ENCODE measurements at regions not wholly inside any gene's neighbourhood (a gene's known extent, or its start where the extent isn't known, plus 50 kb on each side); places are given as distances from the start of the nearest gene placed in this dataset.

DNA sequence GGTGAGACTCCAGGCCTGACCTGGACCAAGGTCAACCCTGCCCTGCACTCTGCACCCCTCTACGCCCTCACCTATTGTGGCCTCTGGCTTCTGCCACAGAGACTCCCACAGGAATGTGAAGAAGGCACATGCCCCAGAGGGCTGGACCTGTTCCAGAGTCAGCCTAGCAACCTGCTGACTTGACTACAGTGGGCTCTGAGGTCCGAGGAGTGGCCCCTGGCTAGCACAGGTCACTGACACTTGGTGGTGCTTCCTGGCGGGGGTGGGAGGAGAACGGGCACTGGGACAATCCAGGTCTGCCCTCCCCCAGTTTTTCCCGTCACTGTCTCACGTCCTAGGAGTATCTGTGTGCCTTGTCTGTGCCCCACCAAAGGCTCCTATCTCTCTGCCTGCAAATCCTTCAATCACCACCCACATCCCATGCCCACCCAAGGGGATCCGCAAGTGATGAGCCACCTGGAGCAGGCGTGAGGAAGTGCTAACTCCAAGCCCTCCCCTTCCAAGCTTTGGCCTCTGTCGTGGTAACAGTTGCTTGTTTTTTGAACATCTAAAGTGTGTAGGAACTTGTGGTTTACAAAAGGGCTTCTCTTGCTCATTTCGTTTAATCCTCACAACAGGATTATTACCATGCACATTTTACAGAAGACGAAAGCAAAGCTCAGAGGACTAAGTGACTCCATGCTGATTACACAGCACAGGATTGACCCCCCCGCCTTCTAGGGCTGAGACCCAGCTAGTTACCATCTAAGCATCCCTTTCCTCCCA, 86.2 kb downstream of the MCFD2 start:
- DNase-seq, result no peak

DNA sequence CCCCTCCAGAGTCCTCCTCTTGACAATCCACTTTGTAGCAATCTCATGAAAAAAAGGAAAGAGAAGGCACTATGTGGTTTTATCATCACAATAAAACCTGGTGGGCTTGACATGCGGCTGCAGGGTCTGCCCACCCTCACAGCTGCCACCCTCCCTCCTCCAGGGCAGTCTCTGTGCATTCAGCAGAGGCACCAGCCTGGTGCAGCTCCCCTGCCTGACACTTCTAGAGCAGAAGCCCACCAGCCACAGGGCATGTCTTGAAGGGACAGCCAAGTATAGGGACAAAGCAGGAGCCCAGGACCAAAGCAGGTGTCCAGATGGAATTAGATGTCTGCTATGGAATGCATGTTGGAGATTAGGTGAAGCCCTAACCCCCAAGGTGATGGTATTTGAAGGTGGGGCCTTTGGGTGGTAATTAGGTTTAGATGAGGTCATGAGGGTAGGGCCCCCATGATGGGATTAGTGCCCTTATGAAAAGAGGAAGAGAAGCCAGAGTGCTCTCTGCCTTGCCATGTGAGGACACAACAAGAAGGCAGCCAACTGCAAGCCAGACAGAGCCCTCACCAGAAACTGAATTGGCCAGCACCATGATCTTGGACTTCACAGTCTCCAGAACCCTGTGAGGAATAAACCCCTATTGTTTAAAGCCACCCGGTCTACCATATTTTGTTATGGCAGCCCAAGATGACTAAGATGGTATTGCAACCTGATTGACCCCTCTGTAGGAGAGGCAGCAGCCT, 86.9 kb downstream of the MCFD2 start:
- DNase-seq, result no peak

DNA sequence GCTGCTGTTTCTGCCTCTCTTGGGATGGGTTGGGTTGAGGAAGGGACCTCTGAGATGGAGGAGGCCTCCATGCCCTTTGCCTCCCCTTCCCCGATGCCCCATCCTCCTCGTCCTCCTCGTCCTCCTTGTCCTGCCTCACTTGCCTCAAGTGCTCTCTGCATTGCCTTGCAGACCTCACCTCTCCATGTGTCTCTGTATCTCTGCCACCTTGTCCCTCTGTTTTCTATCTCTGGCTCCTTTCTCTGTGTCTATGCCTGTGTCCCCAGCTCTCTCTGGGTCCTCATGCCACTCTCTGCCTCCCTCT, 87.5 kb downstream of the MCFD2 start:
- no peak for DNase-seq

DNA sequence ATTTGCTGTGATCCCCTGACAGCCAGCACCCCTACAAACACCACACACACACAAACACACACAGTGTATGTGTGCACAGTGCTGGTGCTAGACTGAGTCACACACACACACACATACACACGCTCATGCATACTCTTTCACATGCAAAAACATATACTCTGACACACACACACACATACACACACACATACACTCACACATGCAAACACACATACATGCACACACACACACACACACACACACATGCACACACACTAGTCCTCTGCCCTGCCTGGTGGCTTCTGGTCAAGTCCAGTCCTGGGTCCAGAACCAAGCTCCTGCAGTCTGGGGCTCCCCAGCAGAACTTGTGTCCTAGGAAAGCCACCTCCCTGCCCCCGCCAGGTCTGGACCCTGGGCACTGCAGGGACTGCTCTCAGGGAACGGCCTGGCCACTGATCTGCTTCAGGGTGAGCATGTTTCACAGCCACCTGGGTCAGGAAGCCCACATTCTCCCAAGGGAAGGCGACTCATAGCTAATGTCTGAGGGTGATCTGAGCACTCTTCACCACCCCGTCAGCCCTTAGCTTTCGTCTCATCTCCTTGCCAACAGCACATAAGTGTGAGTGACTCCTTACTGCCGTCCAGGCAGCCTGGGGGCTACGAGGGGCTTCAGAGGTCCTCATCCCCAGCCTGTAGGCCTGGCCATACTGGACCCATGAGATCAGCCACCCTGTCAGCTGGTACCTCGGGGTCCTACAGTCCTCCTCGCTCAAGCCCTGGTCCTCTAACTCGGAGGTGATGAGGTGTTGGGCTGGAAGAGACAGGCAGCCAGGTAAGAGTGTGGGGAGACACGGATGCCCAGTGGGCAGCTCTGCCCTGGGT, 88.1 kb downstream of the MCFD2 start:
- DNase-seq, result no peak

DNA sequence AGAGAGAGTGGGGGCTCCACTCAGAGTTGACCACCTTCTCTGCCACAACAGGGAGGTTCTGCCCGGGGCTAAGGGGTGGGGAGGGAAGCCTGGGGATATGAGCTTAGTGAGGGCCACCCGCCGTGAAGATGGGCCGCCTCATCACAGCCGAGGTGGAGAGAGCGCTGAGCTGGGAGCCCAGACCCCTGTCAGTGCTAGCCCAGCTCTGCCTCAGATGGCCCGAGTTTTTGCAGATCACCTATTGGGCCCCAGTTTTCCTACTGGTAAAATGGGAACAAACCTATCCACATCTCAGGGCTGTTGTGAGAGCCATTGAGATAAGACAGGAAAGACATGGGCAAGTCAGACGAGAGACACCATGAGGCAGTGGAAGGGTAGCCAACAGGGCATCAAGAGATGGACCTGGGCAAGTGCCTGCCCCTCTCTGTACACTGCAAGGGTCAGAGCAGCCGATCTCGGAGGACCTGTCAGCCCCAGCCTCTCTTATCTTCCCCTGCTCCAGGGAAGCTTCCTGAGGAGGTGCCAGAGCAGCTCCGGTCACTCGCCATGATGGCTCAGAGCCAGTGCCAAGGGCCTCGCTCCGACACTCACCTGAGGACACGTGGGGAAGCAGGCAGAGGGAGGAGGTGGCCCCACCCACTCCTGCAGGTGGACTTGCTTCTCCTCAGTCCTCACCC, 88.9 kb downstream of the MCFD2 start:
- DNase-seq, result no peak

DNA sequence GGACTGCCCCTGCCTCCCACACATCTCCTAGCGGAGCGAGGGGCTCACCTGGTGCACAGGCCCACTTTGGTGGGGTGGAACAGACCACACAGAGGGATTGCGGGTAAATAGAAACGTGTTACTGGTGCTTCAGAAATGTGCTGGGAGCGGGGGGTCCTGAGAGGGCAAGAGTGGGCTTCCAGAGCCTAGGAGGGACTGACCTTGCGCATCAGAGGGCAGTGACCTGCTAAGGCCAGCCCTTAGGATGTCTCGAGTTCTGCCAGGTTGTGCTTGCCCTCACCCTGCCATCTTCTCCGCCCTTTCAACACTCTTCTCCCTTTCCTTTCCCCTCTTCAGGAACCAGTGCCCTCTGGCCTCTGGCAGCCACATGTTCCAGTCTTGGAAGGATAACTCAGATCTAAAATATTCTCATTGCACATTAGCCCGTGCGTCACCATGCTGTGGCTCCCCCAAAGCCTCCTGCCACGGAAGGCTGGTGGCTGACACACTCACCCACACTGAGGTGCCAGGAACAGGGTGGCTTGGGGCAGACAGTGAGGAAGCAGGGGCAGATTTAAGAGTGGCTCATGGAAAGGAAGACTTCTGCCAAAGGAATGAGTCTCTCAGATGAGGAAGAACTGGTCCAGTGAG, 89.6 kb downstream of the MCFD2 start:
- no peak for DNase-seq

DNA sequence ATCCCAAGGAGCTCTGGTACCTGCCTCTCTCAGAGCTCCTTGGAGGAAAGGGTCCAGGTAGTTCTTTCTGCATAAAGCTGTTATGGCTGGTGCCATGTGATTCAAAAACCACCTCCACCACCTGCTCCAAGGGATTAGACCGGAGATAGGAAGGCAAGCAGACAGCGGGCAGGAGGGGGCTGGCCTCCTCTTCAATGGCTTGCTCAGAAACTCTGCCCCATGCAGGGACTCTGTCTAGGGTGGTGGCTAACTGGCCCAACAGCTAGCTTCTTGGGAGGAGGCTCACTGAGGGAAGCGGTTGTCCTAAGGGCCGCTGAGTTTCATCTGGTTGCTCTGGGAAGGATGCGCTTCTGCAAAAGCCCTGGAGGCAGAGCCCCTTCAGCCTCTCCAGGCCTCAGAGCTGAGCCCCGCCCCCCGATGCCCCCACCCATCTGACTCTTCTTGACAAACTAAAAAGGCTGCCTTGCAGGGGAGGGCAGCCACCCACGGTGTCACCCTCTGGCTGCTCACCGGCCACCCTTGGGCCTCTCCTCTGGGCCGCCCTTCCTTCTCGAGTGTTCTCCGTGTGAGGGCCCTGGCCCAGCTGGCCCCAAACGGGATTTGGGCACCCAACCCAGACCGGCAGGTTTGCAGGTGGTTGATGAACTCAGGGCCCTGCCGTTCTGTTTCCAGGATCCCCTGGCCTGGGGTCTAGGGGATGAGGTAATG, 90.2 kb downstream of the MCFD2 start:
- DNase-seq, result no peak

DNA sequence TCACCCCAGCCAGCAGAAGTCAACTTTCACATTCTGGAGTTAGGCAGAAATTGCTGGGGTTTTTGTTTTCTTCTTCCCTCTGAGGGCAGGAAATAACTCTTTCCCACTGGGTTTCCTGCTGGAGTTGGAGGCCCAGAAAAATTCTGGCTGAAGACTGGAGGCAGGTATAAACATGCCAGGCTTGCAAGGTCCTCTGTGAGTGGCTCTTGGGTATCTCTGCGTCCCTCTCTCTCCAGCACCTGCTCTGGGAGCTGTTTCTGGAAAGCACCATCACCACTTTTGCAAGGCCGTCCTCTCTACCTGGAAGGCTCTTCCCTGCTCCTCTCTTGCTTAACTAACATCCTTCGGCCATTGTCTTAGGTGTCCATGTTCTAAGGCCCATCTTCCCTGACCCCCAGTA, 91.0 kb downstream of the MCFD2 start:
- no peak for DNase-seq

DNA sequence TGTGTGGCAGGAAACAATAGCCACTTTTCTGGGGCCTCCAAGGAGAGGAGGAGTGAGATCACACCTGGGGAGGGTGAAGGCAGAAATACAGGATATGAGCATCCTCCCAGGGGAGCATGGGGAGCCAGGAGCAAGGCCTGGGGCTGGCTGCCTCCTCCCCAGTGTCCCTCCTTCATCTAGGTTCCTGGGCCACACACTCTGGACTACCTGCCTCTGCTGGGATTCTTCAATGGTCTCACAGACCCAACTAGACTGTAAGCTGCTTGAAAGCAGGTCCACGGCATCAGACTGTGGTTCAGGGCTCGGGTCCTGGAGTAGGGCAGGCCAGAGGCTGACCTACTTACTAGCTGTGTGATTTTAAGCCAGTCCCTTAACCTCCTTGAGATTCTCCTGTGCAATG, 94.0 kb downstream of the MCFD2 start:
- DNase-seq, result no peak

DNA sequence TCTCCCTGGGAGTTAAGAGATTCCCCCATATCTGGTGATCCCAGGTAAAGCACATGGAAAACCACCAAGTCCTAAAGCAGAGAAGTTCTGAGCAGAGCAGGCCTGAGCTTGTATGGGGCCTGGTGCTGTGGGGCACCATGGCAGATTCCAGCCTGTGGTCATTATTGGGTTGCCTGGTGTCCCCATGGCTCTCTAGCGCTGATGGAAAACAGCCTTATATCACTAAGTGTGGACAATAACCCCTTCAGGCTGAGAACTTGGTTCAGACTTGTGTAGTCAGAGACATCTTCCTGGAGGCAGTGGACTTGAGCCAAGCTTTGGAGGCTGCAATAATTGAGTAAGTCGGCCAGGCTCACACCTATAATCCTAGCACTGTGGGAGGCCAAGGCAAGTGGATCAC, 96.8 kb downstream of the MCFD2 start:
- no peak for DNase-seq

DNA sequence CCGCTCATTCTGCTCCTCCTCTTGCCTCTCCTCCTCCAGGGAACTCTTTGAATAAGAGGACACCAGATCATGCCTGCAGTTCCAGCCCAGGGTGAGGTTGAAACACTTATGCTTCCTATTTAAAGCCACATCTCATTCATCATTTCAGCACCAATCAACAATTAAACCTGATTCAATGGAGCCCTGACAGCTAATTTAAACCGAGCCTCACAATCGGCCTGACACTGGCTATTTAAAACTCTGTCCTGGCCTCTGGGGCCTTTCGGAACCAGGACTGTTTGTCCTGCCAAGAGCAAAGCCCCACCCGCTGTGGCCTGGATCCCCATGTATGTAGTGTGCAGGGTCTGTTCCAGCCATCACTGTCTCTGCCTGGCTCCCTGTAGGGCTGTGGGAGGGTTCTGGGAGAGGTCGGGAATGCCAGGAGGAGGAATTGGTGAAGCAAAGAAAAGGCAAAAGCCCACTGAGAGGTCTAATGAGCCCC, 97.4 kb downstream of the MCFD2 start:
- DNase-seq, result no peak

DNA sequence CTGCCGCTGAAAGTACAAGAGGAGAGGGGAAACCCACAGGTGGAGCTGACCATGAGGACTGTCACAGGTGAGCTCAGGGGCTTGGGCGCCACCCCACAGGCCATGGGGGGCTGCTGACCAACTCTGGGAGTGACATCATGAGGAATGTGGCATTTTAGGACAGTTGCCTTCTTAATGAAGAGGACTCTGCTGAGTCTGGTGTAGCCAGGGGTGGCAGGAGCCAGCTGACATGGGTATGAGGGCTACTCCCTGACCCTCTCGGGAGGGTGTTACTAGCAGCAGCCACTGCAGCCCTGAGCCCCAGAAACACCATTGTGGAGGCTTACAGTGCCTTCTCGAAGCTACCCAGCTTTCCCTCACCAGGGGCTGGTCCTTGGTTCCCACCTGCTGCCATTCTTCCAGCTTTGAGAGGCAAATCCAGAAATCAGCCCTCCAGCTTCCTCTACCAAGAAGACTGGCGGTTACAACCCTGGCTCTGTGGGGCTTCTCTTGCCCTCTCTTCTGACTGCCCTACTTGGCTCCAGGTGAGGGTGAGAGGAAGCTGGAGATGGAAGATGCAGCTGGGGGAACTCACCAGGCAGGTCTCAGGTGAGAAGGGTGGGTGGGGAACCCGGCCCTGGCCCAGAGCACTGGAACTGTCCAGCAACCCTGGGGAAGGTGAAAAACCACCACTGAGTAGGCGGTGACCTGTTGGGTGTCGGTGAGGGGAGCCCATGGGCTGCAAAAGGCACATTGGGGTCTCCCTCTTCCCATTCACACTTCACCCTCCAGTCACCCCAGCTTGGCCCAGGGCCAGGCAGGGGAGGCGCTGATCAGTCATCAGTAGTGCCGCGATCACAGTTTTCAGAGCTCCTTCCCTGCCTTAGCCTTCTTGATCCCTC, 98.5 kb downstream of the MCFD2 start:
- DNase-seq, result no peak

DNA sequence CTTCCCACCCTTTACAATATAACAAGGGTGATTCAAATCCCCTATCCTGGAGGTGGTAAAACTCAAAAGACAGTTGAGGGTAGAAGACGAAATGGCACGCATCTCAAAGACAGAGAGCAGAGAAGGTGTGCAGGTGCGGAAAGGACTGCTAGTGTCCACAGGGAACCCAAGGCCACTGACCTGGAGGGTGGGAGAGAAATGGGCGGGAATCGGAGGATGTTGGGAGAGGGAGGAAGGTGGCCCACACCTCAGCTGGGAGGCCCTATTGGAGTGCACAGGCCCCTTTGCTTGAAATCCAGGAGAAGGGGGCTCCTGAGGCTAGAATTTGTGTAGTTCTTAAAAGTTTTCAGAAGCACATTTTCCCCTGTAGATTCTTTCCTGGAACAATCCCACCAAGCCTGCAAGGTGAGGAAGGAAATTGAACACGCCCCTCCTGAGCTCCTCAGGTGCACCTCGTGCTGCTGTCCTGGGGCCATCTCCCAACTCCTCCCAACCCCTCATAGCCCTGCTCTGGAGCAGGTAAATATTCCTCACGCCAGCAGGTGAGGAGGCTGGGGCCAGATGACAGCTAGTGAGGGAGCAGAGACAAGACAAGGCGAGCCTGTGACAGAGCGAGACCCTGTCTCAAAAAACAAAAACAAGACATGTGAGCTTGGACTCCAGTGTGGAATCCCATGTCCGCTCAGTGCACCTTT, 99.3 kb downstream of the MCFD2 start:
- no peak for DNase-seq

DNA sequence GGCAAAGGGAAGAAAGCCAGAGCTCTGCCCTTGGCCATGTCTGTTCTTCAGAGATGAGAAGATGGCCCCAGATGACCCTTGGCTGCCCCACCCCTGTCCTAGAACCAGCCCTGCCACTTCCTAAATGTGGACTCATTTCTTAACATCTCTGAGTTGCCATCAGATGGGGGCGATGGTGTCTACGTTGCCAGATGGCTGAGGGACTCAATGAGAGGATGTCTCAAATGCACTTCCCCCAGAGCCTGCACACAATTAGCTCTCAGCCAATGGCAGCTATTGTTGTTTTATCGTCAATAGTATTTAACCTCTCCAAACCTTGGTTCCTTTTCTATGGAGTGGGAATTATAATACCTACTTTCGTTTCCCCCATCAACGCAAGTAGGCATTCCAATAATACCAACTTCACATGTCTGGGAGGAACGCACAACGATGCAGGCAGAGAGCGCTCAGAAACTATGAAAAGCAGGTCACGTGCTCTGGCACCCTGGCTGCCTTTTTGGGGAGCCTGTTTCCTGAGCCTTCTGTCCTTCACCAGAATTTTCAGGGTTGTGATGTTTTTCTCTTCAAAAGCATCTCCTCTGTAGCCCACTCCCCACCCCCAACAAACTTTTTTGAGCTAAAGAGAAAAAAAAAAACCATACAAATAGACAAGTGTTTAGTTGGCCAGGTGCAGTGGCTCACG, 100.3 kb downstream of the MCFD2 start:
- DNase-seq, result no peak

DNA sequence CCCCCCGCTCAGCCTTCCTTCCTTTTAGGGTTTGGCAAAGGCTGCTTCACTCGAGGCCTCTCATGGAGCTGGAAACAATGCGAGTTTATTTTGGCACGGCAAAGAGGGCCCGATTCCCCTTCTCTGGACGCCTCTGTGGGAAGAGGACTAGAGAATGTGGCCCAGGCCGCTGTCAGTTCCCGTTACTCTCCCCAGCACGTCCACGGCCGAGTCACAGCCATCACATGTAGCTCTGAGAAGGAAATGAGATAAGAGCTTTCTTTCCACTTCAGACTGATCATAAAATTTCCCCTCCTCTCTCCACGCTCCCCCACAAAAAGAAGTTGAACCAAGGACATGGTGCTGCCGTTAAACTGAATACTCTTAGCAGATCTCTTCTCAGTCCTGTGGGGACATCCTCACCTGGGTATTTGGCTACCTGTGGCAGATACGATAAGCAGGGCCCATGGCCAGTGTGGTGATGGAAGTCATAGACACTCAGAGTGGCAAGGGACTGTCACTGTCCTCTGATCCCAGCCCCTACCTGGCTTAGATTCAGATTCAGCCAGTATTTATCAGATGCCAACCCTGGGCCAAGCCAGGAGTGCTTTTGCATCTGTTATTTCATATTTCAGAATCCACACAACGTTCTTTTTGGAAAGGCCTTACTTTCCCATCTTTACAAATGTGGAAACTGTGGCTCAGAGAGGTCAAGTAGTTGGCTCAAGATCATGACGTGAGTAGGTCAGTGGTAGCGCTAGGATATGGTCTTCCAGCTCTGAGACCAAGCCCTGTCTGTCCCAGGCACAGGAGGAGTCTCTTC, 101.2 kb downstream of the MCFD2 start:
- no peak for DNase-seq

DNA sequence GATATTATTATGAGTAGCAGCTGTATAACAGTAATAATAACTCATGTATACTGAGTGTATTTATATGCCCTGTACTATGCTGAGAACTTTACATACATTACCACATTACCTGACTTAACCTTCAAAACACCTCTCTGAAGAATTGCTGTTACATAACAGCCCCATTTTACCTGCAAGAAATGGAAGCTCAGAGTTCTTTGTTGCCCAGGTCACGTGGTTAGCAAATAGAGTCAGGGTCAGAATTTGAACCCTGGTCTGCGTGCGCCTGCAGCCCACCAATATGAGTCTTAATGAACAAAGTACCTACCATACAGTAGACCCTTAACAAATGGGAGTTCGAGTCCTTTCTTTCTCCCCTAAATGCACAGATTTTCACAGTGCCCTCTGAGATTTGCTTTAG, 101.9 kb downstream of the MCFD2 start:
- no peak for DNase-seq

DNA sequence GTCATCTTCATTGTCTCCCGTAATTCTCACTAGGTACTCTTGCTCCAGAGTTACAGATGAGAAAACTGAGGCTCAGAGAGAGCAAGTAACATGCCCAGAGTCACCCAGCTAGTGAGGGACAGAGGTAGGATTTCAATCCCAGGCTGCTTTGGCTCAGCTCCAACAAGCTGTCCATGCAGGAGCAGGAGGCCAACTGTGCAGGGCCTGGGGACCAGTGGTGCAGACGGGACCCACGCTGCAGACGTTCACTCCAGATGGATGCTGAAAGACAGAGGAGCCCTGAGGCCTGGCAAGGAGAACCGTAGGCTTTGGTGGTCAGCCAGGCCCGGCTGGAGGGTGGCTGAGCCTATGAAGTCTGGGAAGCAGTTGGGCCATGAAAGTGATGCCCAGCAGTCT, 102.6 kb downstream of the MCFD2 start:
- no peak for DNase-seq
